Stimulated activated CD8-positive, alpha-beta memory T cell treated with anti-CD3 and anti-CD28 coated beads, Interleukin-4, amount 100 ng/mL, for 24 hours (primary cell): ENCODE measurements at regions not wholly inside any gene's neighbourhood (a gene's known extent, or its start where the extent isn't known, plus 50 kb on each side); places are given as distances from the start of the nearest gene placed in this dataset.

Experiments
- DNase-seq: peaks from one replicate; pipeline ENCODE4 v3.0.0-alpha.2; 2020; ENCODE audit warnings: low read depth

DNA sequence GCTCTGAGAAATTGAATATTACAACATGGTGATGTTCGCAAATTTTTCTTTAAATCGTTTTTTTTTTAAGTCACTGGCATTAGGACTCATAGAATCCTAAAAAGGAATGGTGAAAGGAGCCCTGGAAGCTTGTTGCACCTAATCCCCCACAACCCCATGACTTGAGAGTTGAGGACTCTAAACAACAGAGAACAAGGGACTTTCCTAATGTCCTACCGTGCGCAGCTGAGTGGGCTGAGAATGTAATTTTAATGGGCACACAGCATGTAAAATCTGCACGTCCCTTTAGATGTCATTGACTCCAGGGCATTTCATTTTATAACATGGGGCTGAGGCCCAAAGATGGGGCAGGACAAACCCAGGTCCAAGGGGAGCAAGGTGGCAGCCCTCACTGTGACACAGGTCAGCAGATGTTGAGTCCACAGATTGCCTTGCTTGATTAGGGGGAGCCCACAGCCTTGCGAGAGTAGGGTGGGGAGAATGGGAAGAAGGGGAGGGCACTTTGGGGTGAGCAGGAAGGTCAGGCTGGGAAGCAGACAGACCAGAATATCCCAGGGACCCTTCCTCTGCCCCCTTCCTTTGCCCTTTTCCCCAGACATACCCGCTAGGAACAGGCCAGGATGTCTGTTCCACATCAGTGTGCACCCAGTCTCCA, 208.4 kb upstream of the ZMIZ1 start:
- no peak for DNase-seq

DNA sequence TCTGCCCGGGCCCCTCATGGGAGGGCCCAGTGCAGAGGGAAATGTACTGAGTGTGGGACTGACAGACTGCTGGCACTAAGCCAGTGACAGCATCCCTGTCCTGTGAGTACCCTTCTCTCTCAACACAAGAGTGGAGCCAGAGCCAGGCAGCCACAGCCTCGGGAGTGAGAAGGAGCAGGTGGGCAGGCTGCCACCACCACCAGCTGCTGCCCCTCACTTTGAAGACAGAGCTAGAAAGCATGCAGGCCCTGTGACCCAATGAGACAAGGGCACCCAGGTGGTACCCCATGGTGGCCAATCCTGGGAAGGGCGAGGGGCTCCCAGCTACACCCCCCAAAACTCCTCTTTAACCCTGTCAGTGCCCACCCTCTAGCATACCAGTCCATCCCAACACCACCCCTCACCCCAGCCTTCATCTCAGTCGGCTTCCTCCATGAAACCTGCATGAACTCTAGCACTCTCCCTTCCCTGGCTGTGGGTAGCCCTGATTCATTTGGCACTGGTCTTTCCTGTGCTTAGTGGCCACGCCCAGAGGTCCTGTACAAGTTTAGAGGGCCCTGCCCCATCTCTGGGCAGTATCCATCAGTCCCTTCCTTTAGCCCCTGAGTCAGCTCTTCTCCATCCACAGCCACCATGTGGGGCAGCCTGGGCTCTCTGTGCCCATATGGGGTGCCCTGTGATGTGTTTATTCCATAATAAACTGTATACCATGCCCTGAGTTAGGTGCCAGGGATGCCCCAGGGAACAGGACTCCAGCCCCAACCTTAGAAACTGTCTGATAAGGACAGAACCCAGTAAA, 207.0 kb upstream of the ZMIZ1 start:
- DNase-seq, result no peak

DNA sequence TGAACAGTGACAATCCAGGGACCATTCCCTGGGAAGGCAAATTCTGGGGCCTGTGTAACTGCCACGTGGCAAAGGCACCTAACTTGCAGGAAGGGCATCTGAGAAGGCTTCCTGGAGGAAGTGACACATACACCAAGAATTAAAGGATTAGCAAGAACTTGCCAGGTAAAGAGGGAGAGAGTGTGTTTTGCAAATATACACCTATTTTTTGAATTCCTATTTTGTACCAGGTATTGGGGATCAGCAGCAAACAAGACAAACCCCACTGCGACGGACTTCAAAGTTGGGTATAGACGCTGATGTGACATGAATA, 206.5 kb upstream of the ZMIZ1 start:
- no peak for DNase-seq

DNA sequence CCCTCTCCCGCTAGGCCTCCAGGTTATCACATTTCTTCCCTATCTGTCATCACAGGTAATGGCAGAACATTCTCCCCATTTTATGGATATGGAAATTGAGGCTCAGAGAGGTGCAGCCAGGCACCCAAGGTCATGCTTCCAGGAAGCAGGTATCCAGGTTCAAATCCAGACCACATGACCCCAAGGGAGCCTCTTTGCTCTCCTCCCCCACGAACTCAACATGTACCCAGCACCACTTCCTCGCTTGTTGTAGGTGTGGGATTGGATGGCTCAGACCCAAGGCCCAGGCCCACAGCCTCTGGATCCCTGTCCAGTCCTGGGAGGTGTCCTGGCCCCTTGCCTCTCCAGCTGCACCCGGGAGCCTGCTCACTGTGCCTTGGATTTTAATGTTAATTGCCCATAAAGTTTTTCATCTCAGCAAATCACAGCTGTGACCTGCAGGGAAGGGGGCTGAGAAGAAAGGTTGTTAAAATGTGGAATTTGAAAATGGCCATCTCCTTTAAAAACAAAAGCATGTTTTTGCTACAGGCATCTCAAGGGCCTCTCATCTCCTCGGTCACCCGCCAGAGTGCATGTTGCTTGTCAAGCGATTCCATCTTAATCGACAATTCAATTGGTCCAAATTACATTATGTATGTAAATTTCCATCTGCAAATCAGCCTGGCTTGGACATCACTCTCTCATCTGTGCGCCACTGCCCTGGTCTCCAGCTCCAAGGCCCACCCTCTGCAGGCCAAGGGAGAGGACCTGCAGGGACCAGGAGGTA, 205.4 kb upstream of the ZMIZ1 start:
- no peak for DNase-seq

DNA sequence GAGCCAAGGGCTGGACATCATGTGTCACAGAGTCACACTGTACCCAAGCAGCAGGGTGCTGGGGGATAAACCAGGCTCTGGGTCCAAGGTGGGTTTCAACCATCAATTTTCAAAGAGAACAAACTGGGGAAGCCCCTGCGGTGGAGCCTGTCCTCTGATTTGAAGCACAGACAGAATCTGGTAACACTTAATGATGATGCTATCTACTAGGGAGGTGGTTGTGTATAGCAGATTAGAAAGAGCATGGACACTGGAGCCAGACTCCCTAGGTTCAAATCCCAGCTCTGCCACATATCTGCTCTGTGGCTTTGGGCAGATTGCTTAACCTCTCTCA, 204.9 kb upstream of the ZMIZ1 start:
- DNase-seq, result no peak

DNA sequence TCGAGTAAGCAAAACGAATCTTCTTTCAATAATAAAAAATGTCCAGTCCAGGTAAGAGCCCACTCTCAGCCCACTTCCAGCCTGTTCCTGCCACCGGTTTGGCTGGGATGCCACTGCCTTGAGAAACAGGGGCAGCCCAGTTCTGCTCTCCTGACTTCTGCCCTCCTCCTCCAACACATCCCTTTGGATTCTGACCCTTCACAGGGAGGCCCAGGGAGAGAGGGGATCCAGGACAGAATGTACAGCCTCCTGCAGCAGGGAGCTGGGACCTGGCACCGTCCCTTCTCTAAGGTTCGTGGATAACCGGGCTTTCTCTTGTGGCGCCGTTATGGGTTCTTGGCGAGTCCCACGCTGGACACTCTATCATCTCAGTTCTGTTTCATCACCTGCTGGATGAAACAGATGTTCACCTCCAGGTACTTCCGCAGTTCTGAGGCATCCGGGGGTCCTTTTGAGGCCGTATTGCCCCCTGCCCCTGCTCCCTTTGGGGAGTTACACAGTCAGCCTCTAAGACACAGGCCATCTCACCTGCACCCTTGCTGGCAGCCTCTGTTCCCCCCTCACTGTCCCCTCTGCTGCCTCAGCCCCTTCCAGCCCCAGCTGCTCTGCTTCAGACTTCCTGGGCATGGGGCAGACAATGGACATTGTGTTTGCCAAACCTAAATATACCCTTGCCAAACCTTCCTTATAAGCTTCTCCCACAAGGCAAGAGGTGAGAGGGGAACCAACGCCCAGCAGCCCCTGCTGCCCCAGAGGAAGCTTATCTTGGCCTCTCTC, 203.8 kb upstream of the ZMIZ1 start:
- no peak for DNase-seq

DNA sequence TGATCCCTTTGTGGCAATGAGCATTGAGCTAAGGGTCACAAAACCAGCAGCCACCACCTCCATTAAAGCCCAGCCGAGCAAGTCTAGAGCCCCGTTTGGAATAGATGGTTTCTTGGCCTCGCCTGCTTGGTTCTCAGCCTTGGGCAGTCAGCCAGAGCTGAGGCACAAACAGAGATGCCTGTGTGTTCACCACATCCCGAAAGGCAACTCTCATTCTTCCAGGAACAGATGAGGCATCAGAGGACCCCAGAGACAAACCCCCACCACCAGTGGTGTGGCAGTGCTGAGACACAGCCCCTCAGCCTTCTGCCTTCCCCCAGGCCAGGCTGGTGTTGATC, 203.3 kb upstream of the ZMIZ1 start:
- DNase-seq, result no peak

DNA sequence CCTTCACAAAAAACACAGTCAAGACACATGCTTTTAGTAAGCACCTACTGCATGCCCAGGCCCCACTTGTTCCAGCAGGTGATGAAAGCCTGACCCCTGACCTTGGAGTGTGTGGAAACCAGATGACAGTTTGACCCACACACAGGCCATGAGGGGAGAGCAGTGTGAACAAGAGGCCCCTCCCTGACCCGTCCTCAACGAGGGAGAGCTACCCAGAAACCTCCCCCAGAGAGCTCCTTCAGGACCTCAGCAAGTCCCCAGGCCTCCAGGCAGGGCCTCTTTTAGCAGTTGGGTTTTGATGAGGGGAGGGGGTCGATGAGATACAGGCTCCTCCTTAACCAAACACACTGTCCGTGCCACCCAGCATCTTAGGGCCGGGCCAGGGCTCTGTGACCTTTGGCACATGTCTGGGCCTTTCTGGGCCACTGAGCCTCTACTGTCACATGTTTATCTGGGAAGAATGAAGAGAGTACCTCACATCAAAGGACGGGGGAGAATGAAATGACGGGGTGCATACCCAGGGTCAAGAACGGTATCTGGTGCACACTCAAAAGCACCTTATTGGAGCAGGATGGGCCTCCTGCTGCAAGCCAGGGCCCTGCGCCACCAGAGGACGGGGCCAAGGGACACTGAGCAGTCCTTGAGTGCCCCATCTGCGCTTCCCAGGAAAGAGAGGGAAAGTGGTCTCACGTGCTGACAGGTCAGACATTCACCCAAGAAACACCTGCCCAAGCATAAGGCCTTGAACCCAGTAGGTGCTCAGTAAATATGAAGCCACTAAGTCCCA, 202.6 kb upstream of the ZMIZ1 start:
- DNase-seq, result no peak

DNA sequence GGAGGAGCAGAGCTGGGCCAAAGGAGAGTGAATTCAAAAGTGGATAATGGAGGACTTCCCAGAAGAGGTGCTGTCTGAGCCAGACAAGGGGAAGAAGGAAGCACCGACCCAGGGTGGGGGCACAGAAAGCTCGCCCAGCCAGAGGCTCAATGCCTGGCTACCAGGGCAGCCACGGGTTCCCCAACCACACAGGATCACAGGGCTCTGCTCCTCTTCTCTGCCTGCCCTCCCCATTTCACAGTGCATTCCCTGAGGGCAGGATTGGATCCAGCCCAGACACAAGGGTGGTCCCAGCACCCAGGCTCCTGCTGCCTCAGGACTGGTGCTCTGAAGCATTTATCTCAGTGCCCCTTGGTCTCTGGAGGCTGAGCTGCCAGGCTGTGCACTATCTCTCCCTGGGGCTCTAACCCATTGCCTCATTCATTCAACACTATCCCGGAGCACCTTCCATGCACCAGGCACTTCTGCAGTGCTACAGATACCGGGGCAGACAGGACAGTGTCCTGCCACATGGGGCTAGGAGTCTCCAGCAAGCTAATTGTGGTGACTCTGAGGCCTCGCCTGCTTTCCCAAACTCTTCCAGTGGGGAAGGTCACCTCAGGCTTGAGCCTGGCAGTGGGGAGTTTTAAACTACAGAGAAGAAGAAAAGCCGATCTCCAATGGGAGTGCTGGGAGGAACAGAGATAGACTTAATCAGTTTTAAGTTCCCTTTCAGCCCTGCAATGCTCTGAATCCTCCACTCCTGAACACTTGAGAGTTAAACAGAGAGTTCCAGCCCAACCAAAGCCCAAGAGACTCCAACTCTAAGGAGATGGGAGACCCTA, 201.8 kb upstream of the ZMIZ1 start:
- DNase-seq, result no peak

DNA sequence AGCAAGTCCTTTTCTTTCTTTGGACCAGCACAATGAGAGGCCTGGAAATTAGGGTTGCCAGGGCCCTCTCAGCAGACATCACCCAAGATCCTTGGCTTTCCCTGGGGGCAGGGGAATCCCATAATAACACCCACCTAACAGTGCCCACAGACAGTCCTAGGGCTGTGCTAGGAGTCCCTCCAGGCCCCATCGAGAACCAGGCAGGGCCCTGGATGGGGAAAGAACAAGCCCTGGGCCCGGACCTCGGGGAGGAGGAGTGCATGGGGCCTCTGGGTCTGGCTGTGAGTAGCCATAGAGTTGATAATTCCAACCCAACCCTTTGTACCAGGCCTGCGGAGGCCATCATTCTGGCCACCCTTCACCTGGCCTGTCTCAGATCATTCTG, 201.2 kb upstream of the ZMIZ1 start:
- DNase-seq, result no peak

DNA sequence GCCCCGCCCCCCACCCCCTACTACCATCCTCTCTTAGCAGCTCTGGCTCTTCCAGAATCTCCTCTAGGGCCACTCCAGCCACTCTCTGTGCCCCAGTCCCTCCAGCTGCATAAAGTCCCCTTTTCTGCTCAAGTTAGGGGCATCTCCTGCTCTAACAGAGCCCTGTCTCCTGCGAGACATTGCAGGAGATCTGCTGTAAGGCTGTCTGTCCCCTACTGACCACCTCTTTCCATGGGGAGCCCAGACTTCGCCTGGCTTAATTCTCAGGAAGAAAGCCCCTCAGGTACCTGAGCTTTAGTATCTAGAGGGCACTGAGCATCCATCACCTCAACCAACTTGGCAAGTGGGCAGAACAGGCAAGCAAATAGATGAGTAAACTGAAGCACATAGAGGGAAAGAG, 200.7 kb upstream of the ZMIZ1 start:
- no peak for DNase-seq

DNA sequence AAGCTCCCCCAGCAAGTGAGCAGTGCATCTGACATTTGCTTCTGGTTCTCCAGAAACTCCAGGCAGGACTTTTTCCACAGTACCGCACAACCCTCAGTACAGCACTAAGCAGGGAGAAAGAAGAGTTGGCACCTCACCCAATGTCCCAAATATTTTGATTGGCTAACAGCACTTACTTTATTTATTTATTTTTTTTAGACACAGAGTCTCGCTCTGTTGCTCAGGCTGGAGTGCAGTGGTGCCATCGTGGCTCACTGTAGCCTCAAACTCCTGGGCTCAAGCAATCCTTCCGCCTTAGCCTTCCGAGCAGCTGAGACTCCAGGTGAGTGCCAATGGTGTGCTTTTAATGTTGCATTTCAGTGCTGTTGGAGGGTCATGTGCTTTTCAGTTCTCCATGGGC, 200.3 kb upstream of the ZMIZ1 start:
- no peak for DNase-seq

DNA sequence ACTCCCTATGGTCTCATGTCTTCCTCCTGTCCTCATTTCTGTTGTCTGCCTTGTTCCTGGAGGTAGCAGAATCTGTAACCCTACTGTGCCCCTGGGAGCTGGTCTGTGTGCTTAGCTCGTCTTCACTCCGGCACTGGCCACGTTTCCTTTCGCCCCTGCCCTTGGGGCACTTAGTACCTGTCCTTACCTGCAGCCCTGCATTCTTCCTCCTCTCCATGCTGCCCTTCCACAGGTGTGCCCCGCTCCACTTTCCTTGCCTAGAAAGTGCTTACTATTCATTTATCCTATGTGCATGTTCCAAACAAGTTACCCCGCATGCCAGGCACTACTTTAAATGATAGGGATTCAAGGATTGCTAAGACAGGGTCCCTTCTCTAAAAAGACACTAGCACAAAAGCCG, 199.9 kb upstream of the ZMIZ1 start:
- DNase-seq, result no peak

DNA sequence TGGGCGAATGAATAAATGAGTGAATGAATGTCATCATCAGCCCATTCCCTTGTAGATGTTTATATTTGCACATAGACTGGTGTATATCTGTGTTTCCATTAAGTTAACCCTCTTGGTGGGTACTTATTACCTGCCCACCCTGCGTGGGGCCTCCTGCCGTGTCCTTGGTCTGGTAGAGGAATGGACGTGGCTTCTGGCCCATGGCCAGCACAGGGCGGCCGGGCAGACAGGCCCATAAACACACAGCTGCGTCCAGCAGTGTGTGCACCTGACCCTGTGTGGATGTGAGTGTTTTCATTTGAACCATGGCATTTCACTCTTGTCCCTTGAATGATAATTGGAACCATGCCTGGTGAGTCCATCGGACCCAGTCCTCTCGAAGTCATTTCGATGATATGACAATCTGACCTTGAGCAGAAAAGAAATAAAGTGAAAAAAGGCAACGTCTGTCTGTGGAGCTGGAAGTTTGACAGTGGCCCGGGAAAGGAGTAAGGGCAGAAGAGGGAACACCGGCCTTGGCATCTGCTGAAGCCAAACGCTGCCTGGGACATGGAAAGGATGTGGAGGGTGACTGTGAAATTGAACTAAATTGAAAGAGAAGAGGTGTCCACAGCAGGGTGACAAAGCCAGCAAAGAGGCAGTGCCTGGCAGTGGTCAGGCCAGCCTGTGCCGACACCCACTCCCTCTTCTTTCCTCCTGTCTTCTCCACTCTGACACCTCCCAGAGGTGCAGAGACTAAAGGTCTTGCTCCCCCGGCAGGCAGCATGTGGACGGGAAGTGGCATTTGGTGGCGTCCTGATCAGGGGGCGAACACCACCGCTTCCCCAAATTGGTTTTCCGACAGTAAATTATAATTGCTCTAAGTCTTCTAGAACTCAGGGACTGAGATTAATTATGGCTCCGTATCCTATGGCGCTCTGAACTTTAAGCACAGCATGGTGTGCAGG, 199.0 kb upstream of the ZMIZ1 start:
- DNase-seq, result no peak

DNA sequence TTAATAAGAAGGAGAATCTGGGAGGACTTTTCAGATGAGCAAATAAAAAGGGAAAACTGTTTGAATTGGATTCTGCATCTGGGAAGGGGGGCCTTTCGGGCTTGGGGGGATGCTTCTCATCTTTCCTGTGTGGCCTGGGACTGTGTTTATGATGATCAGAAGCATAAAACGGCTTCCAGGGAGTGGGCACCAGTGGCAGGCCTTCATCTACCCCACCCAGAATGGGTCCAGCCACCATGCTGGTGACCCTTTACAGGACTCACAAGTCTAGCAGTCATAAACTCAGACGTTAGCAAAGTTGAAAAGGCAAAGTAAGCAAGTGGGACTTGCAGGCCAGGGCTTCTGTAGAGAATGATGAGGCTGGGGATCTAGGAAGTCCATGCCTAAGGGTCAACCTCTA, 198.3 kb upstream of the ZMIZ1 start:
- no peak for DNase-seq

DNA sequence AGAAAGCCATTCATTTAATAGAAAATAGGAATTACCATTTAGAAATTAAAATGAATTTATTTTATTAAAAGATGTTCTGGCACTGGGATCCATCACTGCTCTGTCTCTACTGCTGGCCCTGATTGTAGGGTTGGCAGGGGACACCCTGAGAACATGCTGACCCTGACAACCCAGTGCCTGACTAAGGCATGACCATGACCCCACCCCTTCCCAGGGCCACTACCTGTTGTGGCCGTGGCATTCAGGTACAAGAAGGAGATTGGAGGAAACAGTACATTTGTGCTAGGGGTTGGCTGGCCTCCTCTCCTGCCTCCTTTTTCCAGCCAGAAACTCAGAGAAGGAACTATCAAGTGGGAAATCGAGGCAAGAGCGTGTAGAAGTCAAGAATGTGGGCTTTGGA, 197.0 kb upstream of the ZMIZ1 start:
- DNase-seq, result no peak

DNA sequence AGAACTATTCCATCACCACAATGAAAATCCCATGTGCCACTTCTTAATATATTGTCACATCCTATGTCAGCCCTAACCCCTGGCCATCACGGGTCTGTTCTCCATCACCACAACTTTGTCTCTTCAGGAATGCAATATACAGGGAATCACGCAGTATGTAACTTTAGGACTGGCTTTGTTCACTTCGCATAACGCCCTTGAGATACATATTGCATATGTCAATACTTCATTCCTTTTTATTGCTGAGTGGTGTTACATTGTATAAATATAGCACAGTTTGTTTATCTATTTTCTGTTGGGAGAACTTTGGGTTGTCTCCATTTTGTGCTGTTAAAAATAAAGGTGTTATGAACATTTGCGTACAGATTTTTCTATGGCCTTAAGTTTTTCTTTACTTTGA, 195.4 kb upstream of the ZMIZ1 start:
- no peak for DNase-seq

DNA sequence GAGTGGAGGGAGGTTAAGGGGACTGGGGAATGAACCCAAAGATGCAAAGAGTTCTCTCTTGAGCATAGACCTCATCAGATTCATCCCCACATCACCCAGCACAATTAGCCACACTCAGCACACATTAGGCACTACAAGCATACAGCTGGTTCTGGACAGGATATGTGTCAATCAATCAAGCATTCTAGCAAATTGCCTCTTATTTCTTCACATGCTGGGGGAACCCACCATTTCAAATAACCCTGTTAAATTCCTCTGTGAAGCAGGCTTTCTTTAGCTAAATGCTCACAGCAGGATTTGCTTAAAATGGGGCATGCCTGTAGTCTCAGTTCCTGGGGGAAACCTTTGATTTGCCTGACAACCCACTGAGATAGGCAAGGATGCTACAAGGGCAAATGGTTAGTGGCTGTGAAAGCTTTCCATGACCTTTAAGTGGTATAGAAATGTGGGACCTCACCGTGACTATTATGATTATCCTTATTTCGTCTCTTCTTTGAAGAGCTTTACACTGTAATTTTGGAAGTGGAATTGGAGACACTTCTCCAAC, 193.4 kb upstream of the ZMIZ1 start:
- no peak for DNase-seq

DNA sequence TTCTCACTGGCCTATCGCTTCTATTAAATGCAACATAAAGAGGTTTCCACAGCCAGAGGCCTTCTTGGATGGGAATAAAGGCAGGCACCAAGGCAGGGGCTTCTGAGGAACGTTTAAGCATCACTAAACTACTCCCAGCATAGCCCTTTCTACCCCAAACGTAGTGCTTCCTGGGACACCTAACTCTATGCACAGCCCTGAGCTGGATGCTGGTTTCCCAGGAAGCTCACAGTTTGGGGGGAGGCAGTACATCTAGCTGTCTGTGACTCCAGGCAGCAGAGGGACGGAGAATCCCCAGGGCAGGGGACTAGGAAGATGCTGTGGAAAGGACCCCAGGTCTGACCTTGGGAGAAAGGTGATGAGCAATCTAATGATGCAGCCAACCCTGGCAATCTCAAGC, 192.8 kb upstream of the ZMIZ1 start:
- DNase-seq, result no peak

DNA sequence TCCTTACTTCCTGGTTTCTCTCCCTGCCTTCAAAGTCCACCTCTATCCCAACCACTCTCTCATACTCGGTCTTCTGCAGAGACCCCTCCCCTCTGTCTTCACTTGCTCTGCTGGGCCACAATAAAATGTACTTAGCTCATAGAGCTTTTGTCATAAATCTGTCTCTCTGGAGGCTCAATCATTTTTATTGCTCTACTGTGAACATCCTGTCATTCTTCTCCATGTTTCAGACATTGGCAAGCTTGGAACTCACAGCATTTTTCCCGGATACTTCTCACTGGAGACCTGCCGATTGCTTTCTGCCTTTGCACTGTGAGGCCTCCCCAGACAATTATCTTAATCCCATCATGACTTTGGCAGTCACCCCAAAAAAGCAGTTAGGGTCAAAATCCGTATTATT, 192.3 kb upstream of the ZMIZ1 start:
- no peak for DNase-seq
